ENCODE measurements at regions not wholly inside any gene's neighbourhood (a gene's known extent, or its start where the extent isn't known, plus 50 kb on each side); places are given as distances from the start of the nearest gene placed in this dataset.

DNA sequence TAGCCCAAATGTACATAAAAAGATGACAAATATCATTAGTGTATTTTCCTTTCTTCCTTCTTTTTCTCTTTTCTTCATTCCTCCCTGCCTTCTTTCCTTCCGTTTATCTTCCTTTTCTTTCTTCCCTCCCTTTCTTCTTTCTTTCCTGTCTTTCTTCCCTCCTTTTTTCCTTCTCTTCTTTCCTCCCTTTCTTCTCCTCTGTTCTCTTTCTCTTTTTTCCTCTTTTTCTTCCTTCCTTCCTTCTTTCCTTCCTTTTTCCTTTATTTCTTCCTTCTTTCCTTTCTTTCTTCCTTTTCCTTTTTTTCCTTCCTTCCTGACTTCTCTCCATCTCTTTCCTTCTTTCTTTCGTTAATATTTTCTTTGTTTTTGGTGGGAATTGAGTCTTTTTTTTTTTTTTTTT, 256.9 kb upstream of the CNTNAP5 start:
- H3K9ac ChIP-seq, result no peak overlapping the region
- no peaks in the 10 kb centered on the region for H3K36me3 ChIP-seq (ENCODE audit: control insufficient read depth, insufficient read depth, low read length)
- no peak overlapping the region for H3K4me3 ChIP-seq (ENCODE audit: low read depth, low read length)
- H3K4me1 ChIP-seq, result no peaks in the 10 kb centered on the region
- no peaks in the 10 kb centered on the region for H3K27me3 ChIP-seq (ENCODE audit: control insufficient read depth, insufficient read depth, low read length)
- no peaks in the 10 kb centered on the region for H3K9me3 ChIP-seq (ENCODE audit: control insufficient read depth, low read length)
- no peak overlapping the region for H3K27ac ChIP-seq
- no peaks in the 10 kb centered on the region for H3K79me2 ChIP-seq
- TF ChIP-seq, protein P1, sequence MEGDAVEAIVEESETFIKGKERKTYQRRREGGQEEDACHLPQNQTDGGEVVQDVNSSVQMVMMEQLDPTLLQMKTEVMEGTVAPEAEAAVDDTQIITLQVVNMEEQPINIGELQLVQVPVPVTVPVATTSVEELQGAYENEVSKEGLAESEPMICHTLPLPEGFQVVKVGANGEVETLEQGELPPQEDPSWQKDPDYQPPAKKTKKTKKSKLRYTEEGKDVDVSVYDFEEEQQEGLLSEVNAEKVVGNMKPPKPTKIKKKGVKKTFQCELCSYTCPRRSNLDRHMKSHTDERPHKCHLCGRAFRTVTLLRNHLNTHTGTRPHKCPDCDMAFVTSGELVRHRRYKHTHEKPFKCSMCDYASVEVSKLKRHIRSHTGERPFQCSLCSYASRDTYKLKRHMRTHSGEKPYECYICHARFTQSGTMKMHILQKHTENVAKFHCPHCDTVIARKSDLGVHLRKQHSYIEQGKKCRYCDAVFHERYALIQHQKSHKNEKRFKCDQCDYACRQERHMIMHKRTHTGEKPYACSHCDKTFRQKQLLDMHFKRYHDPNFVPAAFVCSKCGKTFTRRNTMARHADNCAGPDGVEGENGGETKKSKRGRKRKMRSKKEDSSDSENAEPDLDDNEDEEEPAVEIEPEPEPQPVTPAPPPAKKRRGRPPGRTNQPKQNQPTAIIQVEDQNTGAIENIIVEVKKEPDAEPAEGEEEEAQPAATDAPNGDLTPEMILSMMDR (IDR thresholded peaks at IDR 0.05), result no peak
- H3K4me2 ChIP-seq (ENCODE audit: low read length), result no peak overlapping the region
- no peak overlapping the region for H2AFZ ChIP-seq

DNA sequence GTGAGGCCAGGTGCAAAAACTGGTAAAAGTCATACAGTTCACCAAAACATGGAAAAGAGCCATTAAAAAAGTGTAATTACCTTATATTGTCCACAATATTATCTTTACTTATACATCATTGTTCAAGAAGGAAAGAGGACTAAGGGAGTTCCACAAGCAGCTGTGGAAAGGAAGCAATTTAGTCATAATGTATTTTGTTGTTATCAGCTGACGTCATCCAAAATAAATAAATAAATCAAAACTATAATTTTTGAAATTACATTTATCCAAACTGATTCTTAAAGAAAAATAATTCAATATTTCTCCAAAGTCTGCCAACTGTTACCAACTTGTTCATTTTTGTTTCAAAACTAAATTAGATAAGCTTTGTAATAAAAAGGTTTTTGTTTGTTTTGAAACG, 256.1 kb upstream of the CNTNAP5 start:
- Histone ChIP-seq H3K27ac (no peak overlapping the region), H3K79me2 (no peaks in the 10 kb centered on the region), H3K36me3 (ENCODE audit: control insufficient read depth, insufficient read depth, low read length) (no peaks in the 10 kb centered on the region), H3K4me2 (ENCODE audit: low read length) (no peak overlapping the region), H3K4me3 (ENCODE audit: low read depth, low read length) (no peak overlapping the region), H3K4me1 (no peaks in the 10 kb centered on the region), H3K27me3 (ENCODE audit: control insufficient read depth, insufficient read depth, low read length) (no peaks in the 10 kb centered on the region), H3K9me3 (ENCODE audit: control insufficient read depth, low read length) (no peaks in the 10 kb centered on the region), H2AFZ (no peak overlapping the region), H3K9ac (no peak overlapping the region)
- TF ChIP-seq, protein P1 (IDR thresholded peaks at IDR 0.05), result no peak

DNA sequence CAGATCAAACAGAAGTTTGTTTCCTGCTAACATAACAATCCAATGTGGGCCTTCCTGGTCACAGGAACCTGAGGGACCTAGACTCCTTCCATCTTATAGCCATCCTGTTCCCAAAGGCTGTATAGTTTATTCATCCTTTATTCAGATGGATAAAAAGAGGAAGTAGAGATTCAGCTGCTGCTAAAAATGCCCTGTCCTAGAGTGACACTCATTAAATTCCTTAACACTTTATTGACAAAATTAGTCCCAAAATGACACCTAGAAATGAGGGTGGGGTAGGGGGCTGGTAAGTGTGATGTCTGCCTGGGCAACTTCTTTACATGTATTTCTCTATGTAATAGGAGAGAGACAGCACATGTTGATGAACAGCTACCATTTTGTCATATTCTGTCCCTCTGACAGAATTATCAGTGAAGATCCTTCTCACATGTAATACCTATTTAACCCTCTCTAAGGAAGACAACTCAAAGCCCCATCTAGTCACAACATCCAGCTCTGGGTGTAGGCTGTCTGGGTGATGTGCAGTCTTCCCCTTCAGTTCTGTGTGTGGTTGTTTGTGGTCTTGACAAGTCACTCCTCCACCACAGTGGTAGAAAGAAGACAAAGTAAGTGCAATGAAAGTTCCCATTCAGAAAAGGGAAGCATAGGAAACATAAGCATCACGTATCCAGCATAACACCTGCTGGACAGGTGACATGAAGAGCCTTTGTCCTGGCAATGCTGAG, 253.9 kb upstream of the CNTNAP5 start:
- Histone ChIP-seq H3K4me3 (ENCODE audit: low read depth, low read length) (no peak overlapping the region), H3K79me2 (no peaks in the 10 kb centered on the region), H3K27me3 (ENCODE audit: control insufficient read depth, insufficient read depth, low read length) (no peaks in the 10 kb centered on the region), H3K4me2 (ENCODE audit: low read length) (no peak overlapping the region), H3K9ac (no peak overlapping the region), H3K36me3 (ENCODE audit: control insufficient read depth, insufficient read depth, low read length) (no peaks in the 10 kb centered on the region), H3K27ac (no peak overlapping the region), H3K4me1 (no peaks in the 10 kb centered on the region), H2AFZ (no peak overlapping the region), H3K9me3 (ENCODE audit: control insufficient read depth, low read length) (no peaks in the 10 kb centered on the region)
- TF ChIP-seq, protein P1 (IDR thresholded peaks at IDR 0.05), result no peak

- TF ChIP-seq, protein P1 (IDR thresholded peaks at IDR 0.05), result no peak
- Histone ChIP-seq H3K4me1 (no peaks in the 10 kb centered on the region), H3K27ac (no peak overlapping the region), H3K9ac (no peak overlapping the region), H3K36me3 (ENCODE audit: control insufficient read depth, insufficient read depth, low read length) (no peaks in the 10 kb centered on the region), H3K4me2 (ENCODE audit: low read length) (no peak overlapping the region), H2AFZ (no peak overlapping the region), H3K79me2 (no peaks in the 10 kb centered on the region), H3K4me3 (ENCODE audit: low read depth, low read length) (no peak overlapping the region), H3K27me3 (ENCODE audit: control insufficient read depth, insufficient read depth, low read length) (no peaks in the 10 kb centered on the region), H3K9me3 (ENCODE audit: control insufficient read depth, low read length) (no peaks in the 10 kb centered on the region)
These were observed 253.0 kb upstream of the CNTNAP5 start for GRCh38 chr2:123771928-123772632.

Data from parathyroid adenoma (tissue), 2 donors.